Nephron (organoid): ENCODE measurements at regions not wholly inside any gene's neighbourhood (a gene's known extent, or its start where the extent isn't known, plus 50 kb on each side); places are given as distances from the start of the nearest gene placed in this dataset.
"Not testable (repeated sequence)": the region's sequence is repeated elsewhere in the genome, so short reads cannot be mapped to it uniquely, and the experiment has no call there.

Experiments
- H3K27ac Mint-ChIP-seq, 3 experiments: 2 replicates each; pipeline ENCODE4 v1.8.0; 2020; ENCODE audit warnings: mixed read lengths in 3 of 3, mild to moderate bottlenecking in 2 of 3, moderate library complexity in 1 of 3
- H3K27me3 Mint-ChIP-seq: 2 replicates; pipeline ENCODE4 v1.8.0; 2021; ENCODE audit warnings: low read depth, mild to moderate bottlenecking, moderate library complexity, mixed read lengths
- H3K36me3 Mint-ChIP-seq: 2 replicates; pipeline ENCODE4 v1.8.0; 2020; ENCODE audit warnings: low read depth, mixed read lengths
- H3K4me1 Mint-ChIP-seq: 2 replicates; pipeline ENCODE4 v1.8.0; 2020; ENCODE audit warnings: mixed read lengths
- H3K4me3 Mint-ChIP-seq, 3 experiments: 2 replicates each; pipeline ENCODE4 v1.8.0; 2020; ENCODE audit warnings: mild to moderate bottlenecking in 3 of 3, mixed read lengths in 3 of 3, moderate library complexity in 2 of 3
- H3K9me3 Mint-ChIP-seq: 2 replicates; pipeline ENCODE4 v1.8.0; 2020; ENCODE audit warnings: mixed read lengths
- CTCF ChIP-seq, 3 experiments: fragments of 200-600 bp; sonication (generic); IDR thresholded peaks; one replicate each; pipeline ENCODE4 v1.5.0; 2021; ENCODE audit warnings: antibody characterized with exemption in 3 of 3; ENCODE audit not compliant: unreplicated experiment in 3 of 3

- H3K36me3 Mint-ChIP-seq: no peaks in the 10 kb centered on the region
- H3K9me3 Mint-ChIP-seq: no peaks in the 10 kb centered on the region
- H3K27ac Mint-ChIP-seq: no peak overlapping the region
- no peak for TF ChIP-seq CTCF (IDR thresholded peaks at IDR 0.05; ENCODE audit: unreplicated experiment in 3 of 3)
- no peaks in the 10 kb centered on the region for H3K27me3 Mint-ChIP-seq
- H3K4me1 Mint-ChIP-seq: peaks cover 9% of the 10 kb centered on the region
- H3K4me3 Mint-ChIP-seq: no peak overlapping the region
Observed at GRCh38 chr4:138393886-138394610, 151.9 kb upstream of the SLC7A11 start.

GRCh38 chr4:138392751-138393308 lies 150.7 kb upstream of the SLC7A11 start:
- no peaks in the 10 kb centered on the region for H3K36me3 Mint-ChIP-seq
- no peak overlapping the region for H3K4me3 Mint-ChIP-seq
- no peaks in the 10 kb centered on the region for H3K27me3 Mint-ChIP-seq
- no peak for TF ChIP-seq CTCF (IDR thresholded peaks at IDR 0.05; ENCODE audit: unreplicated experiment in 3 of 3)
- no peak overlapping the region for H3K27ac Mint-ChIP-seq
- H3K9me3 Mint-ChIP-seq: no peaks in the 10 kb centered on the region
- H3K4me1 Mint-ChIP-seq: peaks cover 4% of the 10 kb centered on the region

- no peak for TF ChIP-seq CTCF (IDR thresholded peaks at IDR 0.05; ENCODE audit: unreplicated experiment in 3 of 3)
- H3K27ac Mint-ChIP-seq: no peak overlapping the region
- no peaks in the 10 kb centered on the region for H3K36me3 Mint-ChIP-seq
- H3K9me3 Mint-ChIP-seq: no peaks in the 10 kb centered on the region
- peaks cover 4% of the 10 kb centered on the region for H3K4me1 Mint-ChIP-seq
- H3K4me3 Mint-ChIP-seq: no peak overlapping the region
- no peaks in the 10 kb centered on the region for H3K27me3 Mint-ChIP-seq
Observed at GRCh38 chr4:138389976-138390685, 148.0 kb upstream of the SLC7A11 start.

GRCh38 chr4:138374947-138375346 lies 132.8 kb upstream of the SLC7A11 start:
- no peak for TF ChIP-seq CTCF (IDR thresholded peaks at IDR 0.05; ENCODE audit: unreplicated experiment in 3 of 3)
- H3K9me3 Mint-ChIP-seq: peaks cover 34% of the 10 kb centered on the region
- H3K36me3 Mint-ChIP-seq: no peaks in the 10 kb centered on the region

GRCh38 chr4:138367942-138368341 lies 125.8 kb upstream of the SLC7A11 start:
- Mint-ChIP-seq H3K27ac (no peak overlapping the region), H3K4me1 (peaks cover 24% of the 10 kb centered on the region), H3K36me3 (no peaks in the 10 kb centered on the region), H3K4me3 (no peak overlapping the region), H3K9me3 (peaks cover 4% of the 10 kb centered on the region), H3K27me3 (no peaks in the 10 kb centered on the region)
- no peak for TF ChIP-seq CTCF (IDR thresholded peaks at IDR 0.05; ENCODE audit: unreplicated experiment in 3 of 3)

More at GRCh38 chr4:138374947-138375346, 132.8 kb upstream of the SLC7A11 start:
- no peaks in the 10 kb centered on the region for H3K27me3 Mint-ChIP-seq
- peaks cover 7% of the 10 kb centered on the region for H3K4me1 Mint-ChIP-seq
- H3K4me3 Mint-ChIP-seq: no peak overlapping the region
- no peak overlapping the region for H3K27ac Mint-ChIP-seq

- H3K4me3 Mint-ChIP-seq, H3K27me3 Mint-ChIP-seq, H3K27ac Mint-ChIP-seq, H3K36me3 Mint-ChIP-seq, H3K4me1 Mint-ChIP-seq: not testable (repeated sequence)
- peaks cover 28% of the 10 kb centered on the region for H3K9me3 Mint-ChIP-seq
Observed at GRCh38 chr4:138352446-138352845, 110.3 kb upstream of the SLC7A11 start.
